Progenitor cell of endocrine pancreas (in vitro differentiated cells): ENCODE measurements at regions not wholly inside any gene's neighbourhood (a gene's known extent, or its start where the extent isn't known, plus 50 kb on each side); places are given as distances from the start of the nearest gene placed in this dataset.
"Not testable (repeated sequence)": the region's sequence is repeated elsewhere in the genome, so short reads cannot be mapped to it uniquely, and the experiment has no call there.

Experiments used
- DNase-seq: peaks from one replicate; pipeline ENCODE4 v3.0.0; 2021; ENCODE audit warnings: low spot score; ENCODE audit not compliant: unreplicated experiment
- H3K27ac Mint-ChIP-seq: 2 replicates; pipeline ENCODE4 v1.8.0; 2021; ENCODE audit warnings: mild to moderate bottlenecking, moderate library complexity, mixed read lengths
- H3K27me3 Mint-ChIP-seq: 2 replicates; pipeline ENCODE4 v1.8.0; 2021; ENCODE audit warnings: mixed read lengths
- H3K36me3 Mint-ChIP-seq: 2 replicates; pipeline ENCODE4 v1.8.0; 2022; ENCODE audit warnings: mixed read lengths; ENCODE audit not compliant: insufficient read depth
- H3K4me1 Mint-ChIP-seq: 2 replicates; pipeline ENCODE4 v1.8.0; 2021; ENCODE audit warnings: low read depth, mixed read lengths
- H3K4me3 Mint-ChIP-seq: 2 replicates; pipeline ENCODE4 v1.8.0; 2021; ENCODE audit warnings: low read depth, mild to moderate bottlenecking, moderate library complexity, mixed read lengths
- H3K9me3 Mint-ChIP-seq: 2 replicates; pipeline ENCODE4 v1.8.0; 2021; ENCODE audit warnings: low read depth, mixed read lengths
- TF ChIP-seq, protein P1 (sequence below): fragments of 200-600 bp; sonication (generic); IDR thresholded peaks from one replicate; pipeline ENCODE4 v1.5.0; 2021; ENCODE audit warnings: antibody characterized with exemption, mild to moderate bottlenecking; ENCODE audit not compliant: unreplicated experiment

DNA sequence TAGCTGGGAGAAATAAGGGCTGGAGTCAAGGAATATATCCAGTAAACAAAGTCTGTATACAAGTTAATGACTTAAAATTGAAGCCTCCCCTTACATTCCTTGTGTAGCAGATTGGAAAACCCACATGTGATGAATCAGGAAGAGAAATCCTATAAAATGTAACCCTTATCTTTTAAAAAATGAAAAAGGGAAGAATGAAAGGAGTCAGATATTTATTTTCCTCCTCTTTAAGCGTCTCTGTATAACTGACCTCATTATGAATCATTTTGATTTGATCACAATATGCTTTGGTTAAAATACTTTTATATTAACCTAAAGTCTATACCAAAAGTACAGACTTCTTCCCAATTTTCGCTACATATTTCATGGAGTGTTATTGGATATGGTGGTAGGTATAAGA, 316.3 kb upstream of the STAC start:
- Mint-ChIP-seq H3K27ac (no peak overlapping the region), H3K36me3 (no peaks in the 10 kb centered on the region), H3K27me3 (no peaks in the 10 kb centered on the region), H3K4me3 (no peak overlapping the region), H3K9me3 (no peaks in the 10 kb centered on the region), H3K4me1 (peaks cover 4% of the 10 kb centered on the region)
- no peak for DNase-seq
- TF ChIP-seq, protein P1, sequence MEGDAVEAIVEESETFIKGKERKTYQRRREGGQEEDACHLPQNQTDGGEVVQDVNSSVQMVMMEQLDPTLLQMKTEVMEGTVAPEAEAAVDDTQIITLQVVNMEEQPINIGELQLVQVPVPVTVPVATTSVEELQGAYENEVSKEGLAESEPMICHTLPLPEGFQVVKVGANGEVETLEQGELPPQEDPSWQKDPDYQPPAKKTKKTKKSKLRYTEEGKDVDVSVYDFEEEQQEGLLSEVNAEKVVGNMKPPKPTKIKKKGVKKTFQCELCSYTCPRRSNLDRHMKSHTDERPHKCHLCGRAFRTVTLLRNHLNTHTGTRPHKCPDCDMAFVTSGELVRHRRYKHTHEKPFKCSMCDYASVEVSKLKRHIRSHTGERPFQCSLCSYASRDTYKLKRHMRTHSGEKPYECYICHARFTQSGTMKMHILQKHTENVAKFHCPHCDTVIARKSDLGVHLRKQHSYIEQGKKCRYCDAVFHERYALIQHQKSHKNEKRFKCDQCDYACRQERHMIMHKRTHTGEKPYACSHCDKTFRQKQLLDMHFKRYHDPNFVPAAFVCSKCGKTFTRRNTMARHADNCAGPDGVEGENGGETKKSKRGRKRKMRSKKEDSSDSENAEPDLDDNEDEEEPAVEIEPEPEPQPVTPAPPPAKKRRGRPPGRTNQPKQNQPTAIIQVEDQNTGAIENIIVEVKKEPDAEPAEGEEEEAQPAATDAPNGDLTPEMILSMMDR = no peak

DNA sequence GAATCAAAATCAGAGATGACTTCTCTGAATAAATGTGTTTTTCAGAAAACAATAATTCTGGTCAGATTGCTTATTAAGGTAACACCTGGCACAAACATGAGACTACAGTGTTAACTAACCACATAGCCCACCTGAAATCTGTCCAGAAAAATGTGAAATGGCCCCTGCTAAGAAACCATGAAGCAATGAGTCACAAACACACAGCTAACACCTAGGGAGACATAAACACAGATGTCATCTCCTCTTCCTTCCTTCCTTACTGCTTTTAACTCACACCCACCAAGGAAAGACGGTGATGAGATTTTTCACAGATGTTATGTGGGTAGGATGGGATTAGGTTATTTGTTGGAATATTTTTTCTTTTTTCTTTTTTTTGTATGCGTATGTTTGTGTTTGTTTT, 315.0 kb upstream of the STAC start:
- peaks cover 4% of the 10 kb centered on the region for H3K4me1 Mint-ChIP-seq
- TF ChIP-seq, protein P1 = no peak
- no peak overlapping the region for H3K27ac Mint-ChIP-seq
- no peaks in the 10 kb centered on the region for H3K36me3 Mint-ChIP-seq
- H3K9me3 Mint-ChIP-seq = no peaks in the 10 kb centered on the region
- no peak overlapping the region for H3K4me3 Mint-ChIP-seq
- no peak for DNase-seq
- no peaks in the 10 kb centered on the region for H3K27me3 Mint-ChIP-seq

DNA sequence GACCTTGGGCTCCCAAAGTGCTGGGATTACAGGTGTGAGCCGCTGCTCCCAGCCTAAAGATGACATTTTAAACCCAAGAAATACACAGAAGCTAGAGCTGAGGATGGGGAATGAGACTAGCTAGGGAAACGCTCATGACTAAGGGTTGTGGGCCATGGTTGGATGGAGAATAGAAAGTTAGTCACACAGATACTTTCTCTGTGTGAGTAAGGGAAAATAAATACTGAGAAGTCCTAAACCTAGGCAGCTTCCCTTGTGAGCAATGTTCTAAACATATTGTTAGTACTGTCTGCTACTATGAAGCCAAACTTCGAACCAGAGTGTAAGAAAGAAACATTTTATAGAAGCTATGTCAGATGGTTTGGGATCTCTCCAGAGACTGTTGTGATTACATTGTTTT, 304.8 kb upstream of the STAC start:
- H3K27ac Mint-ChIP-seq = no peak overlapping the region
- H3K4me3 Mint-ChIP-seq = no peak overlapping the region
- H3K27me3 Mint-ChIP-seq = no peaks in the 10 kb centered on the region
- peaks cover 4% of the 10 kb centered on the region for H3K9me3 Mint-ChIP-seq
- DNase-seq = no peak
- TF ChIP-seq, protein P1 = no peak
- no peaks in the 10 kb centered on the region for H3K36me3 Mint-ChIP-seq
- H3K4me1 Mint-ChIP-seq = peaks cover 4% of the 10 kb centered on the region

DNA sequence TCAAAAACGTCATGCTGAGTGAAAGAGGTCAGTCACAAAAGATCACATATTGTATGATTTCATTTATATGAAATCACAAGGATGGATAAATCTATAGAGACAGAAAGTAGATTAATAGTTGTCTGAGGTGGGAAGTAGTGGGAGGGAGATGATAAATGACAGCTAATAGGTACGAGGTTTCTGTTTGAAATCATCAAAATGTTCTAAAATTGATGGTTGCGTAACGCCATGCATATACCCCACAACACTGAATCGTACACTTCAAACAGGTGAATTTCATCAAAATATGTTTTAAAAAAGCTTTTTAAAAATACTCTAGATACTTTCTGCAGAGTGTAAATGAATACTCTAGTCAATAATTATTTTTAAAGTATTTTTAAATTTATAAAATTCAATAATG, 303.0 kb upstream of the STAC start:
- Mint-ChIP-seq H3K4me3 (no peak overlapping the region), H3K36me3 (no peaks in the 10 kb centered on the region), H3K27me3 (no peaks in the 10 kb centered on the region), H3K9me3 (peaks cover 4% of the 10 kb centered on the region), H3K4me1 (peaks cover 1% of the 10 kb centered on the region), H3K27ac (no peak overlapping the region)
- no peak for DNase-seq
- TF ChIP-seq, protein P1 = no peak

DNA sequence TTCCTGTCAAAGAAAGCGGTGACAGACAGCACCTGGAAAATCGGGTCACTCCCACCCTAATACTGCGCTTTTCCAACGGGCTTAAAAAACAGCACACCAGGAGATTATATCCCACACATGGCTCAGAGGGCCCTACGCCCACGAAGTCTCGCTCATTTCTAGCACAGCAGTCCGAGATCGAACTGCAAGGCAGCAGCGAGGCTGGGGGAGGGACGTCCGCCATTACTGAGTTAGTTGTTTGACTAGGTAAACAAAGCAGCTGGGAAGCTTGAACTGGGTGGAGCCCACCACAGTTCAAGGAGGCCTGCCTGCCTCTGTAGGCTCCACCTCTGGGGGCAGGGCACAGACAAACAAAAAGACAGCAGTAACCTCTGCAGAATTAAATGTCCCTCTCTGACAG, 297.3 kb upstream of the STAC start:
- not testable (repeated sequence) for H3K27me3 Mint-ChIP-seq, H3K4me1 Mint-ChIP-seq, H3K4me3 Mint-ChIP-seq, DNase-seq, H3K27ac Mint-ChIP-seq, H3K36me3 Mint-ChIP-seq
- peaks cover 13% of the 10 kb centered on the region for H3K9me3 Mint-ChIP-seq

DNA sequence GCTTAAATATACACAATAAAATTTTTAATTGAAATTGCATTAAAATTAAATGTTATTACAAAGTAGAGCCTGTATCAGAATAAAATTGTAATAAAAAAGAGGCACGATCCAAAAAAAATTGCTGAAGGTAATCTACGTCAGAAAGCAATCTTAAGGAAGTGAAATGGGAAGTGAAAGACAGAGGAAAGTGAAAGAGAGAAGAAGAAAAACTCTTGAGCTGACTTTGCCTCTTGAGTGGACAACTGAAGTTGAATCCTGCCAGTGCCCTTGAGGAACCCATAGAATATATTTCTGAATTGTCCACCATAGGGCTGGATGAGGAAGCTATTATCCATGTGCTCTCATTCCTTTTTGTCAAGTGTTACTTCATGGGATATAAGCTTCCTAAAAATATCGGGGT, 285.1 kb upstream of the STAC start:
- H3K27ac Mint-ChIP-seq = no peak overlapping the region
- H3K4me3 Mint-ChIP-seq = no peak overlapping the region
- no peaks in the 10 kb centered on the region for H3K4me1 Mint-ChIP-seq
- no peak for DNase-seq
- TF ChIP-seq, protein P1 = no peak
- H3K9me3 Mint-ChIP-seq = no peaks in the 10 kb centered on the region
- H3K27me3 Mint-ChIP-seq = no peaks in the 10 kb centered on the region
- H3K36me3 Mint-ChIP-seq = no peaks in the 10 kb centered on the region
